OCI-LY3 (cell line): ENCODE measurements at regions not wholly inside any gene's neighbourhood (a gene's known extent, or its start where the extent isn't known, plus 50 kb on each side); places are given as distances from the start of the nearest gene placed in this dataset.

Experiments used
- EZH2phosphoT487 ChIP-seq: fragments of 200-600 bp; shearing (Covaris generic); IDR thresholded peaks from 2 replicates; pipeline ENCODE4 v1.6.1; 2018; ENCODE audit warnings: antibody characterized with exemption, mixed run types, low read depth
- TF ChIP-seq, protein P1 (sequence below): fragments of 200-600, 300-600 bp; sonication (generic); IDR thresholded peaks from 2 replicates; pipeline ENCODE4 v1.5.1; 2014; ENCODE audit warnings: antibody characterized with exemption, low read length, low read depth

- TF ChIP-seq, protein P1, sequence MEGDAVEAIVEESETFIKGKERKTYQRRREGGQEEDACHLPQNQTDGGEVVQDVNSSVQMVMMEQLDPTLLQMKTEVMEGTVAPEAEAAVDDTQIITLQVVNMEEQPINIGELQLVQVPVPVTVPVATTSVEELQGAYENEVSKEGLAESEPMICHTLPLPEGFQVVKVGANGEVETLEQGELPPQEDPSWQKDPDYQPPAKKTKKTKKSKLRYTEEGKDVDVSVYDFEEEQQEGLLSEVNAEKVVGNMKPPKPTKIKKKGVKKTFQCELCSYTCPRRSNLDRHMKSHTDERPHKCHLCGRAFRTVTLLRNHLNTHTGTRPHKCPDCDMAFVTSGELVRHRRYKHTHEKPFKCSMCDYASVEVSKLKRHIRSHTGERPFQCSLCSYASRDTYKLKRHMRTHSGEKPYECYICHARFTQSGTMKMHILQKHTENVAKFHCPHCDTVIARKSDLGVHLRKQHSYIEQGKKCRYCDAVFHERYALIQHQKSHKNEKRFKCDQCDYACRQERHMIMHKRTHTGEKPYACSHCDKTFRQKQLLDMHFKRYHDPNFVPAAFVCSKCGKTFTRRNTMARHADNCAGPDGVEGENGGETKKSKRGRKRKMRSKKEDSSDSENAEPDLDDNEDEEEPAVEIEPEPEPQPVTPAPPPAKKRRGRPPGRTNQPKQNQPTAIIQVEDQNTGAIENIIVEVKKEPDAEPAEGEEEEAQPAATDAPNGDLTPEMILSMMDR, result no peak
- no peak for TF ChIP-seq EZH2phosphoT487
These were observed 335.1 kb upstream of the DCBLD2 start for GRCh38 chr3:99236576-99236975.
